ENCODE measurements at regions not wholly inside any gene's neighbourhood (a gene's known extent, or its start where the extent isn't known, plus 50 kb on each side); places are given as distances from the start of the nearest gene placed in this dataset.

GRCh38 chr5:58143727-58144126, 316.2 kb downstream of the PLK2 start:
- no peak for TF ChIP-seq POLR2A (IDR thresholded peaks at IDR 0.05)
- no peak for TF ChIP-seq POLR2AphosphoS5 (IDR thresholded peaks at IDR 0.05)
